Sigmoid colon (tissue), 4 donors: ENCODE measurements at regions not wholly inside any gene's neighbourhood (a gene's known extent, or its start where the extent isn't known, plus 50 kb on each side); places are given as distances from the start of the nearest gene placed in this dataset.

Experiments
- CTCF ChIP-seq, 4 experiments: fragments of 450-650 bp in 3 of 4; fragments of 200-600 bp in 1 of 4; IDR thresholded peaks; one replicate each; pipeline ENCODE4 v1.5.1; 2016 to 2019; ENCODE audit warnings: antibody characterized with exemption in 4 of 4, mild to moderate bottlenecking in 3 of 4, moderate library complexity in 2 of 4
- POLR2A ChIP-seq, 2 donors: fragments of 450-650 bp; IDR thresholded peaks; one replicate each; pipeline ENCODE4 v1.6.1; 2016; ENCODE audit warnings: antibody characterized with exemption in 2 of 2, mild to moderate bottlenecking in 2 of 2, moderate library complexity in 2 of 2
- POLR2AphosphoS5 ChIP-seq, 4 donors: sonication (generic); formaldehyde crosslinking; IDR thresholded peaks; one replicate each; pipeline ENCODE4 v1.6.1; 2017; ENCODE audit warnings: antibody characterized with exemption in 4 of 4

- no peak for TF ChIP-seq POLR2A (IDR thresholded peaks at IDR 0.05)
- TF ChIP-seq CTCF (IDR thresholded peaks at IDR 0.05), result no peak
- no peak for TF ChIP-seq POLR2AphosphoS5 (IDR thresholded peaks at IDR 0.05)
These were observed 778.7 kb upstream of the PCDH20 start for GRCh38 chr13:62194371-62194770.
